ENCODE measurements at regions not wholly inside any gene's neighbourhood (a gene's known extent, or its start where the extent isn't known, plus 50 kb on each side); places are given as distances from the start of the nearest gene placed in this dataset.
"Not testable (repeated sequence)": the region's sequence is repeated elsewhere in the genome, so short reads cannot be mapped to it uniquely, and the experiment has no call there.

DNA sequence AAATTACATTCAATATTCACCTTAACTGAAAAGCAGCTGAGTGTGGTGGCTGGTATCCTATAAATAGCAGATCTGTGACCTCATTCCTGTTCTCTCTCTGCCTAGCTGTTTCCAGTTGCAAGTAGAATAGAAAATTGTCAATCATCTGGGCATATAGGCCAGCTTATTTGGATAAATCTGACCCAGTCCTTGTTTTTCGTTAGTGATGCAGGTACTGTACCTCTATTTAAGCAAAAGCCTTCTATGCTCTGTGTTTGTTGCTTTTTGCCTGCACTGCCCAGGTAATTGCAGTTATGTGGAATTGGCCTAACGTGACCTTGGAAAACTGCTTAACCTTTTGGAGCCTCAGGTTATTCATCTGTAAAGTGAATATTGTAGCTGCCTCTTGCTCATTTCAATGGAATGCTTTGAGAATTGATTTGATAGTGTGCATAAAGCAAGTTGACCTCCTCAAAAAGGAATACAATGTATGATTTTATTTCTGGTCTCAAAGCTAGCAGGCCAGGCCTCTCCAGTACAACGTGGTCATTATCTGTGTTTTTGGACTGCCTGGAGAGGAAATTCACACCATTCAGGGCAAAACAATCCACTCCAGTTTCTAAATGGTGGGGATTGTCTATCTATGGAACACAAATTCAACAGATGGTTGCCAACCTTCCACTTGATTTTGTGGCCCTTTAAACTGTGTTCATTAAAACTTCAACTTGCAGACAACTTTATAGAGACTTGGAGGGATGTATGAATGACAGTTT, 508.7 kb upstream of the CITED2 start:
- peak overlapping the region; percentile 15; the same call in 1 of the 2 replicates for H3K4me3 Mint-ChIP-seq
- TF ChIP-seq, protein P1, sequence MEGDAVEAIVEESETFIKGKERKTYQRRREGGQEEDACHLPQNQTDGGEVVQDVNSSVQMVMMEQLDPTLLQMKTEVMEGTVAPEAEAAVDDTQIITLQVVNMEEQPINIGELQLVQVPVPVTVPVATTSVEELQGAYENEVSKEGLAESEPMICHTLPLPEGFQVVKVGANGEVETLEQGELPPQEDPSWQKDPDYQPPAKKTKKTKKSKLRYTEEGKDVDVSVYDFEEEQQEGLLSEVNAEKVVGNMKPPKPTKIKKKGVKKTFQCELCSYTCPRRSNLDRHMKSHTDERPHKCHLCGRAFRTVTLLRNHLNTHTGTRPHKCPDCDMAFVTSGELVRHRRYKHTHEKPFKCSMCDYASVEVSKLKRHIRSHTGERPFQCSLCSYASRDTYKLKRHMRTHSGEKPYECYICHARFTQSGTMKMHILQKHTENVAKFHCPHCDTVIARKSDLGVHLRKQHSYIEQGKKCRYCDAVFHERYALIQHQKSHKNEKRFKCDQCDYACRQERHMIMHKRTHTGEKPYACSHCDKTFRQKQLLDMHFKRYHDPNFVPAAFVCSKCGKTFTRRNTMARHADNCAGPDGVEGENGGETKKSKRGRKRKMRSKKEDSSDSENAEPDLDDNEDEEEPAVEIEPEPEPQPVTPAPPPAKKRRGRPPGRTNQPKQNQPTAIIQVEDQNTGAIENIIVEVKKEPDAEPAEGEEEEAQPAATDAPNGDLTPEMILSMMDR (IDR thresholded peaks at IDR 0.05) = no peak
- no peaks in the 10 kb centered on the region; the same call in 1 of the 2 replicates for H3K27me3 Mint-ChIP-seq (ENCODE audit: insufficient read depth)
- H3K9me3 Mint-ChIP-seq = no peaks in the 10 kb centered on the region
- H3K27ac Mint-ChIP-seq = peak overlapping the region; percentile 63
- peak; percentile 28 for DNase-seq
- peaks cover 7% of the 10 kb centered on the region for H3K36me3 Mint-ChIP-seq (ENCODE audit: low read depth)
- peaks cover 70% of the 10 kb centered on the region for H3K4me1 Mint-ChIP-seq (ENCODE audit: low read depth)

DNA sequence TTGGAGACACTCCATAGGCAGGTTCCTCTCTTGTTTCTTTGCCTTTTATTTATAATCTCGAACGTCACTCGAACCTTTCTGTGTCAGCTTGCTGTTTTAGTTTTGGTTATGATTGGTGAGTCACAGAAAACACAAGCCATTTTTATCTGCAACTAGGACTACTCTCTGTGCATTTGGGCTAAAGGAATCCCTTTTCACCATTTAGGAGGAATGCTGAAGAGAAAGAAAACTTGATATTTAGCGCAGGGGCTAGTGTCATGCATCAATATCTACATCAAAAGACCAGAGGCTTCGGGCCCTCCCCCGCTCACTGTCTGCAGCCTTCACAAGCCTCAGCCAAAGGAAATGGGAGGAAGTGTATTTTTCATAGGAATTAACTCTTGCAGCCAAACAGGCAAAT, 507.8 kb upstream of the CITED2 start:
- peak overlapping the region; percentile 8; the same call in 1 of the 2 replicates for H3K4me3 Mint-ChIP-seq
- DNase-seq = no peak
- TF ChIP-seq, protein P1 (IDR thresholded peaks at IDR 0.05) = no peak
- H3K9me3 Mint-ChIP-seq = no peaks in the 10 kb centered on the region
- H3K4me1 Mint-ChIP-seq (ENCODE audit: low read depth) = peaks cover 63% of the 10 kb centered on the region
- H3K27me3 Mint-ChIP-seq (ENCODE audit: insufficient read depth) = no peaks in the 10 kb centered on the region; the same call in 1 of the 2 replicates
- H3K27ac Mint-ChIP-seq = peak overlapping the region; percentile 63
- peaks cover 7% of the 10 kb centered on the region for H3K36me3 Mint-ChIP-seq (ENCODE audit: low read depth)

DNA sequence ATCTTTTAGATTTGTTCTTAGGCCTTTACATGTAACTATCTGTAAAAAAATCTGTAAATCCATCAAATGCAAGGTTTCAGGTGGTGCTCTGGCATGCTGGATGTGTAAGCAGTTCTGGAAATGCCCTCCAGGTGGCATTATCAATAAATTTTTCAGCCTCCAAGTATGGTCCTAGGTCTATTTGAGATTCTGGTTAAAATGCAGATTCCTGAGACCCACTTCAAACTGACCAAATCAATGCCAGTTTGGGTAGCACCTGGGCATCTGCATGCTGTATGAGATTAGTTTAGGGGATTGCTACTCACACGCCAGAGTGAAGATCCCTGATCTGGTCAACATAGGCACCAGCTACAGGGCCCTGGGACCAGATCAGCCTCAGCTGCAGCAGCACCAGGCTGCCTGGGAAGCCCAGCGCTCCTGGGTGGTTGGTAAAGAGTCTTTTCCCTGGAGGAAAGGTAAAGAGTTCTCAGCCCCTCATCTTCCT, 507.3 kb upstream of the CITED2 start:
- DNase-seq = peak; percentile 33
- Mint-ChIP-seq H3K4me3 (peak overlapping the region; percentile 8; the same call in 1 of the 2 replicates), H3K27me3 (ENCODE audit: insufficient read depth) (no peaks in the 10 kb centered on the region; the same call in 1 of the 2 replicates), H3K9me3 (no peaks in the 10 kb centered on the region), H3K27ac (peak overlapping the region; percentile 63), H3K4me1 (ENCODE audit: low read depth) (peaks cover 59% of the 10 kb centered on the region), H3K36me3 (ENCODE audit: low read depth) (peaks cover 7% of the 10 kb centered on the region)
- TF ChIP-seq, protein P1 (IDR thresholded peaks at IDR 0.05) = peak; percentile 84

DNA sequence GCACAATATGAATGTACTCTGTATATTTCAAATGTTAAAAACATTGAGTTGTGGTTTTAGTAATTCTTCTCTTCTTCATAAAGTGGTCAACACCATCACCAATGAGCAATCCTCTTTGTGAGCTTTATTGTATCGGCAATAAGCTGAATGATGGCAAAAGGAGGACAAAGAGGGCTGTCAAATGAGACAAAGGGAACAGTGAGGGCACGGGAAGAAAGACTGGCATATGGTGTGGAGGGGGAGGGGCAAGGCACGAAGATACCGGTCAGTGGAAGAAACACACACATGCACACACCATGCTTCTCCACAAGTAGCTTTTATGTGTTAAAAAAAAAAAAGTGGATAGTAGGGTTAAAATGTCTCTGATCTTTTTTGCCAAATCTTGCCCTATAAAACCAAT, 506.8 kb upstream of the CITED2 start:
- Mint-ChIP-seq H3K4me1 (ENCODE audit: low read depth) (peaks cover 54% of the 10 kb centered on the region), H3K27ac (no peak overlapping the region), H3K36me3 (ENCODE audit: low read depth) (peaks cover 7% of the 10 kb centered on the region), H3K27me3 (ENCODE audit: insufficient read depth) (no peaks in the 10 kb centered on the region; the same call in 1 of the 2 replicates), H3K9me3 (no peaks in the 10 kb centered on the region), H3K4me3 (no peak overlapping the region)
- DNase-seq = no peak
- TF ChIP-seq, protein P1 (IDR thresholded peaks at IDR 0.05) = no peak

DNA sequence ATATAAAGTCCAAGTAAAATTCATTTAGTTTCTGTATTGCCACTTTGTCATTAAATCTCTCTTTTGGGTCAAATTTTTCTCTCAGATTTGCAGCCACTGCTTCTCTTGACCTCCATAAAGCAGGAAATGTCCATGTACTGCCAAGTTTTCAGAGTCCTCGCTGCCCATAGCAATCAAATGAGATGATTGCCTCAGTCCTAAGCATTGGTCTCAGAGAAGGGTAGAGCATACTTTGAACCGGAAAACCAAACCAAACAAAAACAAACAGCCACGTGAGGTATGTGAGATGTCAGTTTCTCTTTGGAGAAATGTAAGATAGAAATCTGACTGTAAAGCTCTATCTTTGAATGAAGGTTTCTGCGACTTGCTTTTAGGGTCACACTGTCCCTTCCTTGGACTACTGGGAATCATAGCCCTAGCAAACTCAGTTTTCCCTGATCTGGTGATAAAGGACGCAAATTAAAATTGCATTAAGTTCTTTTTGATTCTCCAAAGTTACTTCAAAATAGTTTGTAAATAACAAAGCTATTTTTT, 505.4 kb upstream of the CITED2 start:
- Mint-ChIP-seq H3K27me3 (ENCODE audit: insufficient read depth) (no peaks in the 10 kb centered on the region; the same call in 1 of the 2 replicates), H3K4me1 (ENCODE audit: low read depth) (peaks cover 46% of the 10 kb centered on the region), H3K27ac (no peak overlapping the region), H3K4me3 (no peak overlapping the region), H3K36me3 (ENCODE audit: low read depth) (peaks cover 7% of the 10 kb centered on the region), H3K9me3 (no peaks in the 10 kb centered on the region)
- DNase-seq = no peak
- TF ChIP-seq, protein P1 (IDR thresholded peaks at IDR 0.05) = no peak

DNA sequence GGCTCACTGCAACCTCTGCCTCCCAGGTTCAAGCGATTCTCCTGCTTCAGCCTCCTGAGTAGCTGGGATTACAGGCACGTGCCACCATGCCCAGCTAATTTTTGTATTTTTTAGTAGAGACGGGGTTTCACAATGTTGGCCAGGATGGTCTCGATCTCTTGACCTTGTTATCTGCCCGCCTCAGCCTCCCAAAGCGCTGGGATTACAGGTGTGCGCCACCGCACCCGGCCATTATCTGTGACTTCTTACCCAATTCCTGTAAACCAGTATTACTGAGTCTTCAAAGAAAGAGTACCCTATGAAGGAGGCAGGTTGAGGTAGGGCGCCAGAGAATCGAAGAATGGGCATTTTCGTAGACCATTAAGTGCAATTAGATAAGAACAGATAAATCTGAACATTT, 504.8 kb upstream of the CITED2 start:
- not testable (repeated sequence) for H3K27ac Mint-ChIP-seq; H3K27me3 Mint-ChIP-seq (ENCODE audit: insufficient read depth); H3K9me3 Mint-ChIP-seq; H3K4me3 Mint-ChIP-seq; DNase-seq; H3K36me3 Mint-ChIP-seq (ENCODE audit: low read depth)
- peaks cover 45% of the 10 kb centered on the region for H3K4me1 Mint-ChIP-seq (ENCODE audit: low read depth)

Data from HFFc6 (cell line).